Activated T-cell treated with anti-CD3 and anti-CD28 coated beads, Interleukin-2, amount 50 U/mL, for 72 hours (primary cell): ENCODE measurements at regions not wholly inside any gene's neighbourhood (a gene's known extent, or its start where the extent isn't known, plus 50 kb on each side); places are given as distances from the start of the nearest gene placed in this dataset.
"Not testable (repeated sequence)": the region's sequence is repeated elsewhere in the genome, so short reads cannot be mapped to it uniquely, and the experiment has no call there.

Source experiments
- ATAC-seq, 2 donors: fragments of 150-1000 bp; cut with Tn5 transposase; replicated peaks in 1 of 2; 2 replicates each; pipeline ENCODE4 v1.10.0; 2021; ENCODE audit warnings: moderate library complexity in 2 of 2, mild to moderate bottlenecking in 1 of 2
- DNase-seq, 2 donors: peaks; one replicate each; pipeline ENCODE4 v3.0.0; 2021 to 2022; ENCODE audit warnings: mixed read lengths in 1 of 2
- H3K27ac Mint-ChIP-seq: one replicate; pipeline ENCODE4 v1.8.0; 2022; ENCODE audit warnings: mild to moderate bottlenecking, moderate library complexity, mixed read lengths
- H3K27me3 Mint-ChIP-seq: one replicate; pipeline ENCODE4 v1.8.0; 2022; ENCODE audit warnings: low read depth, mixed read lengths
- H3K36me3 Mint-ChIP-seq, 2 donors: one replicate each; pipeline ENCODE4 v1.8.0; 2022; ENCODE audit warnings: mixed read lengths in 2 of 2, mild to moderate bottlenecking in 1 of 2; ENCODE audit not compliant: insufficient read depth in 2 of 2
- H3K4me1 Mint-ChIP-seq: one replicate; pipeline ENCODE4 v1.8.0; 2022; ENCODE audit warnings: low read depth, mixed read lengths
- H3K4me3 Mint-ChIP-seq, 2 donors: one replicate each; pipeline ENCODE4 v1.8.0; 2022; ENCODE audit warnings: mild to moderate bottlenecking in 2 of 2, mixed read lengths in 2 of 2, moderate library complexity in 2 of 2
- H3K9me3 Mint-ChIP-seq, 2 donors: one replicate each; pipeline ENCODE4 v1.8.0; 2022; ENCODE audit warnings: mixed read lengths in 2 of 2

GRCh38 chr2:235220331-235220730 lies 268.5 kb downstream of the SH3BP4 start:
- ATAC-seq, result no peak
- Mint-ChIP-seq H3K9me3 (no peaks in the 10 kb centered on the region), H3K4me3 (no peak overlapping the region), H3K36me3 (no peaks in the 10 kb centered on the region), H3K27me3 (peaks cover 29% of the 10 kb centered on the region), H3K4me1 (no peaks in the 10 kb centered on the region), H3K27ac (no peak overlapping the region)
- no peak for DNase-seq

DNA sequence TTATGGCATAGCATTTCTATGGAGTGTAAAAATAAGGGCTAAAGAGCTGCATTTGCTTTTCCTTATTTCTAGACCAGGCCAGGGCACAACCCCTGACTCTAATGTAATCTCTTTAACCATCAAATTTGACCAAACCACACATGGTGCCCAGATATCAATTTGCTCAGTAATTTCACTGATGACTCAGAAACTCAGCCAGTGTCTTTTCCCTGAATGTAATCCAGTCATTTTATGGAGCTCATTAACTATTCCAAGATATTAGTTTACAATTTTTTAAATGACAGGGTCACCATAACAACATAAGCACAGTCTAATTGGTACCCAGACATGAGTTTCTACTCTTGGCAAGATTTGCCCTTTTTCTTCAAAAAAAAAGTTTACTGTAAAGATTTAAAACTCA lies 270.8 kb upstream of the AGAP1 start:
- H3K9me3 Mint-ChIP-seq, result no peaks in the 10 kb centered on the region
- no peak overlapping the region for H3K4me3 Mint-ChIP-seq
- H3K27me3 Mint-ChIP-seq, result peaks cover 19% of the 10 kb centered on the region
- no peaks in the 10 kb centered on the region for H3K36me3 Mint-ChIP-seq
- DNase-seq (no peak), ATAC-seq (no peak)
- no peaks in the 10 kb centered on the region for H3K4me1 Mint-ChIP-seq
- H3K27ac Mint-ChIP-seq, result no peak overlapping the region

DNA sequence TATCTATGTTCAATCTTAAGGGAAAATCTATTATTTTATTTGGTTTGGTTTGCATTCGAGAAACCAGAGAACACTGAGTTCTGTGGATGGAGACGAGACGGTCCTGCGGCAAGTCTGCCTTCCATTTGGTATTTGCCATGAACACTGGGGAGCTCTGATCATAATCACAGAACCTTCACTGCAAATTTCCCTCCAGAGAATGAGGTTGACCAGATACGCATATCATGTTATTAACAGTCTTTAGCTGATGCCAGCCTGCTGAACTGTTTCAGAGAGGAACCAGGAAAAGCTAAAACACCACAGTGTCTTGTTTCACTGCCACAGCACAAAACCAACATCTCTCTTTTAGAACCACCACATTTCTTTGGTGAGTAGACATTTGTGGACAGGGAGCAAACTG lies 269.4 kb upstream of the AGAP1 start:
- no peak overlapping the region for H3K27ac Mint-ChIP-seq
- H3K4me1 Mint-ChIP-seq, result no peaks in the 10 kb centered on the region
- no peak for ATAC-seq
- DNase-seq, result no peak
- no peaks in the 10 kb centered on the region for H3K9me3 Mint-ChIP-seq
- H3K4me3 Mint-ChIP-seq, result no peak overlapping the region
- H3K36me3 Mint-ChIP-seq, result no peaks in the 10 kb centered on the region
- peaks cover 8% of the 10 kb centered on the region for H3K27me3 Mint-ChIP-seq

GRCh38 chr2:235225261-235225660 lies 268.6 kb upstream of the AGAP1 start:
- no peaks in the 10 kb centered on the region for H3K4me1 Mint-ChIP-seq
- peaks cover 8% of the 10 kb centered on the region for H3K27me3 Mint-ChIP-seq
- no peak overlapping the region for H3K4me3 Mint-ChIP-seq
- no peak overlapping the region for H3K27ac Mint-ChIP-seq
- no peak for DNase-seq
- no peaks in the 10 kb centered on the region for H3K36me3 Mint-ChIP-seq
- no peaks in the 10 kb centered on the region for H3K9me3 Mint-ChIP-seq
- no peak for ATAC-seq

DNA sequence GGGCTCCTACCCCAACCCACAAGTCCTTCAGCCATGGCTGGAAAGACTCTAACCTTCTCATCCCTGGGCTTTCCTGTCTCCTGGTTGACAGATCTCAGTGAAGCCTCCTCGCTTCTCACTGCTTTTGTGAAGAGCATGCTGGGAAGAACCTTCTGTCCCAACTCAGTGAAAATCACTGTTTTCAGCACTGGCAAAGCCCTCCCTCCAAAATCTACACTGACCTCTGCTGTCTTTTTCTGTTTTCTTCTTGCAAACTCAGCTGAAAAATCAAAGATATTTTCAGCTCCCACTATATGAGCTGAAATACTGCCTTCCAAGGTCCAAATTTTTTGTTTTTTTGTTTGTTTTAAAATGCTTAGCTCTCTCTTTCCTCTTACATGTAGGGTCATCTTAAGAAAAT lies 266.3 kb upstream of the AGAP1 start:
- H3K4me1 Mint-ChIP-seq, result no peaks in the 10 kb centered on the region
- no peaks in the 10 kb centered on the region for H3K36me3 Mint-ChIP-seq
- no peaks in the 10 kb centered on the region for H3K9me3 Mint-ChIP-seq
- ATAC-seq (no peak), DNase-seq (no peak)
- no peak overlapping the region for H3K27ac Mint-ChIP-seq
- peaks cover 28% of the 10 kb centered on the region for H3K27me3 Mint-ChIP-seq
- H3K4me3 Mint-ChIP-seq, result no peak overlapping the region

DNA sequence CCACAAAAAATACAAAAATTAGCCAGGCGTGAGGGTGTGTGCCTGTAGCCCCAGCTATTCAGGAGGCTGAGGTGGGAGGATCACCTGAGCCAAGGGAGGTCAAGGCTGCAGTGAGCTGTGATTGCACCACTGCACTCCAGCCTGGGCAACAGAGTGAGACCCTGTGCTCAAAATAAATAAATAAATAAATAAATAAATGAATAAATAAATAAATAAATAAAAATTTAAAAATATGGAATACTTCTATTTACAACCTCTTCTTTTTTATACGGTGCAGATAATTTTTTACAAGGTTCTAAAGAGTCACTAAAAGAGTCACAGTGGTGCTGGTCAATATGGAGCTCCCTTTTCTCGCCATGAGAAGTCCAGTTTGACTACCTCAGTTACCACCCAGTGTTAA lies 265.4 kb upstream of the AGAP1 start:
- H3K9me3 Mint-ChIP-seq, DNase-seq, ATAC-seq, H3K4me3 Mint-ChIP-seq, H3K27ac Mint-ChIP-seq, H3K4me1 Mint-ChIP-seq, H3K36me3 Mint-ChIP-seq: not testable (repeated sequence)
- peaks cover 24% of the 10 kb centered on the region for H3K27me3 Mint-ChIP-seq

DNA sequence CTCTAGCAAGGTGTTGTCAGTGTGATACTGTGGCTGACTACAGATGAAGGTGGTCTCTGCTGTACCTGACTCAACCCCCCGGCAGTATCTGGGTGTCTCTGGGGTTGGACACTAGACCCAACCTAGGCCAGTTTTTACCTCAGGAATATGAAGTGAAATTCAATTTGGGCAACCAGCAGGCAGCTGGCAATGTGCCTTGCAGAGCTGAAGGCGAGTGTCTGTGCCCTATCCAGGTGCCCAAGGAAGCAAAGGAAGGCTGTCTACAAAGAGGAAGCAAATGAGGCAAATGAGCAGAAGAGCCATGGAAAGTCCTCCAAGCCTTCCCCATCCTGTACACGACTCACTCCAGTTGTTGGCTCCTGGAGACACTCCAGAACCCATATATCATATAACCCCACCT lies 264.6 kb upstream of the AGAP1 start:
- Mint-ChIP-seq H3K27ac (no peak overlapping the region), H3K4me1 (no peaks in the 10 kb centered on the region), H3K27me3 (peaks cover 24% of the 10 kb centered on the region), H3K36me3 (no peaks in the 10 kb centered on the region), H3K9me3 (no peaks in the 10 kb centered on the region), H3K4me3 (no peak overlapping the region)
- ATAC-seq (no peak), DNase-seq (no peak)

DNA sequence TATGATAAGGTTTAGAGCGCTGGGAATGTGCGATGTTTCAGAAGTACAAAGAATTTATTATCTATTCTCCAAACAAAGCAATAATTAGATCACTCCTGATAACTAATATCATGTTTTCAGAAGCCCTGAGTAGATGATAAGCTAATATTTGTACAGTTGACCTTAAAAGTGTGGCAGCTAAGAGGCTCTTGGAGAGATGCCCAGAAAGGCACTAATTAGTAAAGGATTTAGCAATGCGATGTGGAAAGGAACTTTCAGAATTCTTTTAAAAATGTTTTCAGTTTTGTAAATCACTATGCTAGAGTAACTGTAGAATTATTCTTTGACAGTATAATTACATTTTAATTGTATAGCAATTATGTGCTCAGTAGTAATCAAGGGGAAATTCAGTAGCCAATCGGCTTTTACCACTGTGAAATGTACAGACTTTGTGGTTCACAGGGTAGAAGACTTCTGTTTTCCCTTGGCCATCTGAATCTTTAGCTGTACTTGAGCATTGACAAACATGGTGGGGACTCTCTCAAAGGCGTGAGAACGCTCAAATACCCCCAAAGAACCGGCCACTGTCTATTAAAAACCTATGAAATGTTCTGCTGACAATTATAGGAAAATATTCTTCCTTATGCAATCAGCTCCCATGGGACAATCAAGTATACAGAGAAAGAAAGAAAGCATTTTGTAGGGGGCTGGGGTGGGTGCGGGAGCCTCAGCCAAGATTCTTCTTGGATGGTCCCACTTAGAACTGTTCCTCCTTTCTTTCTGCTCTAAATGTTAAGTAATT lies 262.8 kb upstream of the AGAP1 start:
- Mint-ChIP-seq H3K27me3 (peaks cover 27% of the 10 kb centered on the region), H3K9me3 (no peaks in the 10 kb centered on the region)
- no peak for ATAC-seq

DNA sequence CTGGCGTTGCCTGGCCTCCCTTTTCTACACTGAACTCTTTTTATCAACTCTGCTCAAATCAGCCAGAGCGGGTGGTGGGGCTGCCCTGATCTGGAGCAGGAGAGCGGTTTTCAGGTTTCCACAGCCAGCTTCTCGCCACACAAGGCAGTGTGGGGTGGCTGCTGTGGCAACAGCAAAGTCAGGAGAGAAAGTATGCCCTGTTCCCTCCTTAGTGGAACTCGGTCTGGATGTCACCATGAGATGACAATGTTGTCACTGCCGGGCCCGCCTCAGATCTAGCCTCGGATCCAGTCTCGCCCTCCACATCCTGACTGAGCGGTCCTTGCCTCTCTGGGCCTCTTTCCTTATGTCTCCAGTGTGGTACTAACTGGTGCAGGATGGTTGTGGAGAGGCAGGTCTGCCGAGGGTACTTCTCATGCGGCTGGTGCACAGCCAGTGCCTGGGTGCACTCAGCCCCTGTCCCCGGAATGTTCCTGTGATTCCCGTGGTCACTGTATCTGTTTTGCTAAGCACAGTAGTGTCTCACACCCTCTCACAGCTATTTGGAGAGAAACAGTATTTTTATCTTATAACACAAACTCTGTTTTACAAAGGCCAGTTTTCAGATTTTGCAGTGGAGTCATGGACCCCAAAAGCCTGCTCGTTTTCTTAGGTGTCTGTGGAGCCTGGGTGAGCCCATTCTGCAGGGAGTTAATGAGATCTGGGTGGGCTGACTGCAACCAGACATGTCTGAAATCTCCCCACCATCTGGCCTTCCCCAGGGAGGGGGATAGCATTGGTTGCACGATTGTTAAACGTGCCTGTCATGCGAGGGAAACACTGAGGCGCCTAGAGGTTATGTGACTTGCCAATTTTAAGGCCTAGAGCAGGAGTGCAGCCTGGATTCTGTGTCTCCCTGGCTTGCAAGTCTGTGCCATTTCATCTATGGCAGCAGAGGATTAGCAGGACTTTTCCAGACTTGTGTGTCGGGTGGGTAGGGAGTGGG lies 261.1 kb upstream of the AGAP1 start:
- DNase-seq (no peak), ATAC-seq (no peak)
- H3K27me3 Mint-ChIP-seq, result peaks cover 28% of the 10 kb centered on the region
- no peaks in the 10 kb centered on the region for H3K9me3 Mint-ChIP-seq
- no peak overlapping the region for H3K27ac Mint-ChIP-seq
- no peaks in the 10 kb centered on the region for H3K36me3 Mint-ChIP-seq
- peaks cover 5% of the 10 kb centered on the region for H3K4me1 Mint-ChIP-seq
- no peak overlapping the region for H3K4me3 Mint-ChIP-seq

More for the DNA sequence above, 262.8 kb upstream of the AGAP1 start:
- DNase-seq, result no peak
- Mint-ChIP-seq H3K4me3 (no peak overlapping the region), H3K4me1 (peaks cover 4% of the 10 kb centered on the region), H3K27ac (no peak overlapping the region), H3K36me3 (no peaks in the 10 kb centered on the region)

DNA sequence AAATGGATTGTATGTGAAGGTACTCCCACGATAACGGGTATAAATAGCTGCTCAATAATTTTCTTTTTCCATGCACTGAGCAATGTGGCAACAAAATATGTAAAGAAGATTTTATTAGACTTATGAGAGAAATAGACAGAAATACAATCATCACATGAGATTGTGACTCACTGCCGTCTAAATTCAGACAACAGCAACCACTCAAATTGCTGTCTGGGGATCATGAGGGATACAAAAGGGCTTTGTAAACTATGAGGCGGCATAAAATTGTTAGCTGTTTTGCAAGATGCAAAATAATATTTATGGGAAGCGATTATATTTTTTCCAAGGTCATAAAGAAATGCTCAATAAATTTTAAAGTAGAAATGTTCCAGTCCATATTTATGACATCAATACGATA lies 259.1 kb upstream of the AGAP1 start:
- DNase-seq, result no peak

GRCh38 chr2:235235977-235236767 lies 257.7 kb upstream of the AGAP1 start:
- no peak for DNase-seq
- Mint-ChIP-seq H3K27ac (peak overlapping the region; percentile 17), H3K4me1 (peaks cover 5% of the 10 kb centered on the region), H3K4me3 (no peak overlapping the region), H3K27me3 (peaks cover 33% of the 10 kb centered on the region), H3K9me3 (no peaks in the 10 kb centered on the region), H3K36me3 (no peaks in the 10 kb centered on the region)
- peak in 1 of 2 donors; percentile 41 for ATAC-seq

More for the DNA sequence above, 259.1 kb upstream of the AGAP1 start:
- no peak overlapping the region for H3K27ac Mint-ChIP-seq
- peaks cover 5% of the 10 kb centered on the region for H3K4me1 Mint-ChIP-seq
- no peak for ATAC-seq
- H3K27me3 Mint-ChIP-seq, result peaks cover 32% of the 10 kb centered on the region
- no peaks in the 10 kb centered on the region for H3K36me3 Mint-ChIP-seq
- no peak overlapping the region for H3K4me3 Mint-ChIP-seq
- no peaks in the 10 kb centered on the region for H3K9me3 Mint-ChIP-seq

GRCh38 chr2:235238537-235238936 lies 255.3 kb upstream of the AGAP1 start:
- ATAC-seq (no peak), DNase-seq (no peak)
- H3K36me3 Mint-ChIP-seq, result no peaks in the 10 kb centered on the region
- H3K4me1 Mint-ChIP-seq, result peaks cover 5% of the 10 kb centered on the region
- no peak overlapping the region for H3K4me3 Mint-ChIP-seq
- no peak overlapping the region for H3K27ac Mint-ChIP-seq
- H3K27me3 Mint-ChIP-seq, result peaks cover 38% of the 10 kb centered on the region
- no peaks in the 10 kb centered on the region for H3K9me3 Mint-ChIP-seq

DNA sequence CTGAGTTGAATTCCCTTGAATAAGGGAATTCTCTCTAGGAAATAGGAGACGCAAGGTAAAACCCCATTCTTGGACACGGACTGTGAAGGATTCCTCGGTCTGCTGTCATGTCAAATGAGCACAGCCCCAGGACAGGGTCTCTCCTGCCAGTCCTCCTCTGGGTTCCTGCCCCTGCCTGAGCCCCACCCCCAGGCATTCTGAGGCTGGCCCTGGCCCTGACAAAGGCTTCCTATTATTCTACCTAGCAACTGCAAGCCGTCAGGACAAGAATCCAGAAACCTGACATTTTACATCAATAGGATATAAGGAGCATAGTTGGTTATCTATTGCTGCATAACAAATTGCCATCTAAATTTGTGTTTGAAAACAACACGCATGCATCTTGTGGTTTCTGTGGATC lies 253.3 kb upstream of the AGAP1 start:
- DNase-seq (no peak), ATAC-seq (no peak)
- Mint-ChIP-seq H3K27me3 (peaks cover 44% of the 10 kb centered on the region), H3K4me3 (no peak overlapping the region), H3K36me3 (no peaks in the 10 kb centered on the region), H3K9me3 (no peaks in the 10 kb centered on the region), H3K4me1 (peaks cover 5% of the 10 kb centered on the region), H3K27ac (no peak overlapping the region)
